Heart right ventricle (tissue), 16 donors: ENCODE measurements at regions not wholly inside any gene's neighbourhood (a gene's known extent, or its start where the extent isn't known, plus 50 kb on each side); places are given as distances from the start of the nearest gene placed in this dataset.
"Not testable (repeated sequence)": the region's sequence is repeated elsewhere in the genome, so short reads cannot be mapped to it uniquely, and the experiment has no call there.

Experiments used
- ATAC-seq, 8 donors: fragments of 200-7000 bp; cut with Tn5 transposase; one replicate each; pipeline ENCODE4 v1.9.1; 2020; ENCODE audit warnings: mild to moderate bottlenecking in 8 of 8, moderate library complexity in 8 of 8, moderate number of reproducible peaks in 1 of 8
- DNase-seq, 2 donors: peaks; one replicate each; pipeline ENCODE4 v3.0.0-alpha.2; 2020
- H3K27ac ChIP-seq, 10 donors: fragments of 200-600 bp; sonication (generic) in 2 of 10; one replicate each; pipeline versions ENCODE4 v1.5.0 to v1.8.0; 2020 to 2022; ENCODE audit warnings: mild to moderate bottlenecking in 3 of 10
- H3K27me3 ChIP-seq, 7 donors: fragments of 200-600 bp; one replicate each; pipeline ENCODE4 v1.8.0; 2021 to 2022; ENCODE audit warnings: mild to moderate bottlenecking in 2 of 7
- H3K36me3 ChIP-seq, 9 donors: fragments of 200-600 bp; sonication (generic) in 1 of 9; one replicate each; pipeline versions ENCODE4 v1.5.0 to v1.8.0; 2020 to 2022; ENCODE audit warnings: mild to moderate bottlenecking in 2 of 9
- H3K4me1 ChIP-seq, 9 donors: fragments of 200-600 bp; sonication (generic) in 1 of 9; one replicate each; pipeline versions ENCODE4 v1.5.0 to v1.8.0; 2020 to 2022; ENCODE audit warnings: mild to moderate bottlenecking in 4 of 9
- H3K4me3 ChIP-seq, 10 donors: fragments of 200-600 bp; sonication (generic) in 2 of 10; one replicate each; pipeline versions ENCODE4 v1.5.0 to v1.8.0; 2020 to 2022; ENCODE audit warnings: mild to moderate bottlenecking in 7 of 10, moderate library complexity in 2 of 10
- H3K9me3 ChIP-seq, 11 donors: fragments of 200-600 bp in 10 of 11; sonication (generic) in 2 of 11; one replicate each; pipeline versions ENCODE4 v1.5.0 to v1.8.0; 2013 to 2022; ENCODE audit warnings: mild to moderate bottlenecking in 2 of 11, control low read depth in 1 of 11, moderate library complexity in 1 of 11
- CTCF ChIP-seq, 9 donors: fragments of 200-600 bp; sonication (generic) in 2 of 9; IDR thresholded peaks; one replicate each; pipeline versions ENCODE4 v1.5.0 to v1.8.0; 2021 to 2022; ENCODE audit warnings: antibody characterized with exemption in 9 of 9, mild to moderate bottlenecking in 5 of 9, moderate library complexity in 1 of 9
- WGBS, 2 donors: extraction: QIAGEN DNeasy Blood & Tissue Kit; methylation state at CpG; one replicate each; pipeline ENCODE4 v1.1.7; 2013; ENCODE audit warnings: inconsistent platforms in 1 of 2; 5-methylcytosine and 5-hydroxymethylcytosine counted together
- intact Hi-C, 10 donors: fragments of 100-400 bp; cut with DNase I; formaldehyde crosslinking; loops; one replicate each; pipeline versions ENCODE4 v1.11.1 to v1.14.2; 2022
- donor health status: Arrhythmogenic right ventricular cardiomyopathy.
- donor health status: ischemic (EF 13 %, LVEDD 7.1; RV severe dilation, severe dysfunction).
- donor health status: healthy with polysubstance abuse.
- donor health status: DM: no; HTN: yes; CAD: no.
- donor health status: DM: no; HTN: no; CAD: no.
- donor health status: ischemic (EF 25% LVEDD 6.9; RV normal size, moderate dysfunction).
- donor health status: ischemic (EF 25% LVEDD 5.7; RV mildly dilated, moderate dysfunction).
- donor health status: healthy.
- donor health status: DM: yes; HTN: yes; CAD: no.
- donor health status: Ischemic cardiomyopathy.
- donor health status: ischemic (EF 35%, LVEDD 5.7; RV mildly dilated, moderate dysfunction).
- donor health status: nonischemic (EF 11% LVEDD 7.7; RV severe dilation, severe dysfunction).
- donor health status: DM: yes; HTN: yes; CAD: no.
- donor health status: PGD.
- donor health status: ischemic (EF 29% LVEDD 5.4; RV normal size, mild dysfunction).
- donor health status: nonischemic (EF 23%, LVEDD 6.1; RV moderate dilation, normal function).

- H3K9me3 ChIP-seq = peaks cover 0 to 18% (median 7%) of the 10 kb centered on the region in 11 donors
- H3K4me3 ChIP-seq = no peak overlapping the region
- H3K4me1 ChIP-seq = no peaks in the 10 kb centered on the region
- ATAC-seq (no peak), DNase-seq (no peak)
- no peak for TF ChIP-seq CTCF (IDR thresholded peaks at IDR 0.05)
- H3K36me3 ChIP-seq = no peaks in the 10 kb centered on the region
- intact Hi-C loops = no loop called here
- H3K27me3 ChIP-seq = no peaks in the 10 kb centered on the region
- H3K27ac ChIP-seq = no peak overlapping the region
These were observed 346.6 kb upstream of the CCDC179 start for GRCh38 chr11:23206741-23207336.

DNA sequence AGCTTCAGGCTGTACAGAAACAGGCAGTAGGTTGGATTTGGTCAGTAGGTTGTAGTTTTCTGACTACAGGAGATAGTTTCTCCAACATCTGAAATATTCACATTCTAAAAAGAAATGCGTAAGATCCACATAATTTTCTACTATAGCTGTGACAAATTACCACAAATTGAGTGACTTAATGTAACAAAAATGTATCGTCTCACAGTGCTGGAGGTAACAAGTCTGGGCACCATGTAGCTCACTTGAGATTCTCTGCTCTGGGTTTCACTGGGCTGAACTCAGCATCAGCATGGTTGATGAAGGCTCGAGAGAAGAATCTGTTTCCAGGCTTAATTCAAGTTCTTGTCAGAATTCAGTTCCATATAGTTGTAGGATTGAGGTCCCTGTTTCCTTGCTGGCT lies 350.9 kb upstream of the CCDC179 start:
- intact Hi-C loops = no loop called here
- ATAC-seq (no peak), DNase-seq (no peak)
- H3K36me3 ChIP-seq = no peaks in the 10 kb centered on the region
- no peaks in the 10 kb centered on the region for H3K4me1 ChIP-seq
- no peak for TF ChIP-seq CTCF (IDR thresholded peaks at IDR 0.05)
- no peaks in the 10 kb centered on the region for H3K27me3 ChIP-seq
- H3K4me3 ChIP-seq = no peak overlapping the region
- 78 to 79% methylated on average over 3 of the region's 3 CpGs for WGBS, 2 donors
- H3K27ac ChIP-seq = no peak overlapping the region
- H3K9me3 ChIP-seq = no peaks in the 10 kb centered on the region

- TF ChIP-seq CTCF (IDR thresholded peaks at IDR 0.05) = no peak
- no peak for ATAC-seq
- H3K4me3 ChIP-seq = no peak overlapping the region
- no peak for DNase-seq
- H3K36me3 ChIP-seq = no peaks in the 10 kb centered on the region
- no peaks in the 10 kb centered on the region for H3K9me3 ChIP-seq
- H3K27ac ChIP-seq = no peak overlapping the region
- no peaks in the 10 kb centered on the region for H3K4me1 ChIP-seq
- 41 to 46% methylated on average over 1 of the region's 1 CpG for WGBS, 2 donors
- intact Hi-C loops = no loop called here
- no peaks in the 10 kb centered on the region for H3K27me3 ChIP-seq
These were observed 352.5 kb upstream of the CCDC179 start for GRCh38 chr11:23212807-23213206.

- Histone ChIP-seq H3K27me3 (no peaks in the 10 kb centered on the region), H3K4me1 (no peaks in the 10 kb centered on the region), H3K27ac (no peak overlapping the region), H3K9me3 (peaks cover 0 to 4% (median 0%) of the 10 kb centered on the region in 11 donors), H3K4me3 (no peak overlapping the region), H3K36me3 (no peaks in the 10 kb centered on the region)
- intact Hi-C loops = no loop called here
- DNase-seq (no peak), ATAC-seq (no peak)
- 87 to 89% methylated on average over 9 of the region's 9 CpGs for whole genome bisulfite sequencing, 2 donors
- TF ChIP-seq CTCF (IDR thresholded peaks at IDR 0.05) = no peak
These were observed 356.8 kb upstream of the CCDC179 start for GRCh38 chr11:23217072-23217471.

GRCh38 chr11:23220086-23220485 lies 359.8 kb upstream of the CCDC179 start:
- H3K9me3 ChIP-seq, H3K27me3 ChIP-seq, H3K27ac ChIP-seq, DNase-seq, H3K4me1 ChIP-seq, H3K4me3 ChIP-seq, intact Hi-C loops, H3K36me3 ChIP-seq, ATAC-seq: not testable (repeated sequence)
- WGBS, 2 donors = 79 to 84% methylated on average over 3 of the region's 3 CpGs
